ENCODE measurements at regions not wholly inside any gene's neighbourhood (a gene's known extent, or its start where the extent isn't known, plus 50 kb on each side); places are given as distances from the start of the nearest gene placed in this dataset.

DNA sequence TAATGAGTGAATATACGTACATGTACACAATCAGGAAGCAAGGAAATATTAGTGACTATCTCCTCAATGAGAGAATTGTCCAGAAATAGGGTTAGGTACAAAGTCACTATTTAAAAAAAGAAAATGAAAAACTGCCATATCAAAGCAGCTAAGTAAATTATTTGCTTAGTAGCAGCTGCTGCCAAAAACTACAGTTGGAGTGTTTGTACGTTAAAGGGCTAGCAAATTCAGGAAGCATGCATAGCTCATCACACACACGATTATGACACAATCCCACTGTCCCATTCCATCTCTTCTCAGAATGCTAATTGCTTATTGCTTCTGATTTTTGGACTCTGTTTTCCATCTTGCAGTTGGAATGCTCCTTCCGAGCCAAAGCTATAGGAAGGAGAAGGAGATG lies 2012.5 kb upstream of the LRRTM1 start:
- TF ChIP-seq EZH2 (IDR thresholded peaks at IDR 0.05; ENCODE audit: low read length): no peak
- TF ChIP-seq, protein P1, sequence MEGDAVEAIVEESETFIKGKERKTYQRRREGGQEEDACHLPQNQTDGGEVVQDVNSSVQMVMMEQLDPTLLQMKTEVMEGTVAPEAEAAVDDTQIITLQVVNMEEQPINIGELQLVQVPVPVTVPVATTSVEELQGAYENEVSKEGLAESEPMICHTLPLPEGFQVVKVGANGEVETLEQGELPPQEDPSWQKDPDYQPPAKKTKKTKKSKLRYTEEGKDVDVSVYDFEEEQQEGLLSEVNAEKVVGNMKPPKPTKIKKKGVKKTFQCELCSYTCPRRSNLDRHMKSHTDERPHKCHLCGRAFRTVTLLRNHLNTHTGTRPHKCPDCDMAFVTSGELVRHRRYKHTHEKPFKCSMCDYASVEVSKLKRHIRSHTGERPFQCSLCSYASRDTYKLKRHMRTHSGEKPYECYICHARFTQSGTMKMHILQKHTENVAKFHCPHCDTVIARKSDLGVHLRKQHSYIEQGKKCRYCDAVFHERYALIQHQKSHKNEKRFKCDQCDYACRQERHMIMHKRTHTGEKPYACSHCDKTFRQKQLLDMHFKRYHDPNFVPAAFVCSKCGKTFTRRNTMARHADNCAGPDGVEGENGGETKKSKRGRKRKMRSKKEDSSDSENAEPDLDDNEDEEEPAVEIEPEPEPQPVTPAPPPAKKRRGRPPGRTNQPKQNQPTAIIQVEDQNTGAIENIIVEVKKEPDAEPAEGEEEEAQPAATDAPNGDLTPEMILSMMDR (optimal IDR thresholded peaks at IDR 0.05 in 1 of 3, IDR thresholded peaks at IDR 0.05 in 1 of 3, conservative IDR thresholded peaks at IDR 0.05 in 1 of 3; ENCODE audit: extremely low read depth in 1 of 3, insufficient read depth in 2 of 3, low read length in 3 of 3): no peak
